ENCODE measurements at regions not wholly inside any gene's neighbourhood (a gene's known extent, or its start where the extent isn't known, plus 50 kb on each side); places are given as distances from the start of the nearest gene placed in this dataset.
"Not testable (repeated sequence)": the region's sequence is repeated elsewhere in the genome, so short reads cannot be mapped to it uniquely, and the experiment has no call there.

GRCh38 chr4:123656746-123657294, 260.2 kb downstream of the SPRY1 start:
- H2AFZ ChIP-seq (ENCODE audit: low read depth, low read length); H3K27me3 ChIP-seq (ENCODE audit: insufficient read depth, low read length); H3K9me3 ChIP-seq (ENCODE audit: low read length); H3K4me1 ChIP-seq (ENCODE audit: insufficient read depth, low read length); H3K36me3 ChIP-seq (ENCODE audit: insufficient read depth, low read length); H3K4me3 ChIP-seq (ENCODE audit: low read length): not testable (repeated sequence)

DNA sequence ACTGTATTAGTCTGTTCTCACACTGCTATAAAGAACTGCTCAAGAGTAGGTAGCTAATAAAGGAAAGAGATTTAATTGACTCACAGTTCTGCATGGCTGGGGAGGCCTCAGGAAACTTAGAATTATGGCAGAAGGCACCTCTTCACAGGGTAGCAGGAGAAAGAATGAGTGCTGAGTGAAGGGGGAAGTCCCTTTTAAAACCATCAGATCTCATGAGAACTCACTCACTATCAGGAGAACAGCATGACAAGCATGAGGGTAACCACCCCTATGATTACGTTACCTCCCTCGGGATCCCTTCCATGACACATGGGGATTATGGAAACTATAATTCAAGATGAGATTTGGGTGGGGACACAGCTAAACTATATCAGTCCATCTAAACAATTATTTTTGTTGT, 261.0 kb downstream of the SPRY1 start:
- not testable (repeated sequence) for H3K9me3 ChIP-seq (ENCODE audit: low read length); H3K4me1 ChIP-seq (ENCODE audit: insufficient read depth, low read length); H3K27me3 ChIP-seq (ENCODE audit: insufficient read depth, low read length); H2AFZ ChIP-seq (ENCODE audit: low read depth, low read length); H3K36me3 ChIP-seq (ENCODE audit: insufficient read depth, low read length); H3K4me3 ChIP-seq (ENCODE audit: low read length)

GRCh38 chr4:123659262-123659661, 262.7 kb downstream of the SPRY1 start:
- Histone ChIP-seq H3K9me3 (ENCODE audit: low read length) (peaks cover 4% of the 10 kb centered on the region), H3K4me3 (ENCODE audit: low read length) (no peak overlapping the region), H3K4me1 (ENCODE audit: insufficient read depth, low read length) (no peaks in the 10 kb centered on the region), H3K36me3 (ENCODE audit: insufficient read depth, low read length) (no peaks in the 10 kb centered on the region), H2AFZ (ENCODE audit: low read depth, low read length) (no peak overlapping the region), H3K27me3 (ENCODE audit: insufficient read depth, low read length) (no peaks in the 10 kb centered on the region)

GRCh38 chr4:123659730-123660129, 263.1 kb downstream of the SPRY1 start:
- Histone ChIP-seq H3K4me1 (ENCODE audit: insufficient read depth, low read length) (no peaks in the 10 kb centered on the region), H3K36me3 (ENCODE audit: insufficient read depth, low read length) (no peaks in the 10 kb centered on the region), H2AFZ (ENCODE audit: low read depth, low read length) (no peak overlapping the region), H3K4me3 (ENCODE audit: low read length) (no peak overlapping the region), H3K9me3 (ENCODE audit: low read length) (peaks cover 4% of the 10 kb centered on the region), H3K27me3 (ENCODE audit: insufficient read depth, low read length) (no peaks in the 10 kb centered on the region)

DNA sequence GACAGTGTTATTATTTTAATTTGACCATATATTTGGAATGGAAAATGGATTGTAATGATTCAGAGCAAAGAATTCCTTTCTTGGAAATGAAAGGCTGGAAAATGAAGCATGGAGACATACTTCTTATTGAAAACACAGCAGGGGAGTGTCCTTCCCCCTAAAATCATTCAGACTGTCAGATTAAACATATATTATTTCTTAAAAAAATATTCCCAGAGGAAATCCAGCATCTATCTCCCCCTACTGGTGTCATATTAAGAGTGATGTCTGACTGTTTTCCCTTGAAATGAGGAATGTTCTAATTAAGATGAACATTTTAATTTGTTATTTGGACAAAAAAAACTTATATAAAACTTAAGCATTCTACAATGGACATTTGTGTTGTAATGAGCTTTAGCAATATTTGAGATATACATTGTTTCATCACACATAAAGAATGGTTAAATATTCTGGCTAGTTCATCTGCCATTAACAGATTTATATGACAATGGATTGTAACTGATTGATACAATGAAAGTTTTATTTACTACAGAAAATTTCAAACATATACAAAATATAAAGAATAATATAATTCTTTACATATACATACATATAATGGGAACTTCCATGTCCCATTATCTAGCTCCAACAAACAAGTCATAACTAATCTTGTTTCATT, 264.6 kb downstream of the SPRY1 start:
- Histone ChIP-seq H3K4me1 (ENCODE audit: insufficient read depth, low read length) (no peaks in the 10 kb centered on the region), H3K9me3 (ENCODE audit: low read length) (peaks cover 5% of the 10 kb centered on the region), H3K36me3 (ENCODE audit: insufficient read depth, low read length) (no peaks in the 10 kb centered on the region), H3K4me3 (ENCODE audit: low read length) (no peak overlapping the region), H3K27me3 (ENCODE audit: insufficient read depth, low read length) (no peaks in the 10 kb centered on the region), H2AFZ (ENCODE audit: low read depth, low read length) (no peak overlapping the region)

- Histone ChIP-seq H3K36me3 (ENCODE audit: insufficient read depth, low read length) (no peaks in the 10 kb centered on the region), H3K4me3 (ENCODE audit: low read length) (no peak overlapping the region), H3K4me1 (ENCODE audit: insufficient read depth, low read length) (no peaks in the 10 kb centered on the region), H2AFZ (ENCODE audit: low read depth, low read length) (no peak overlapping the region), H3K27me3 (ENCODE audit: insufficient read depth, low read length) (no peaks in the 10 kb centered on the region), H3K9me3 (ENCODE audit: low read length) (peaks cover 7% of the 10 kb centered on the region)
Observed at GRCh38 chr4:123662827-123663226, 266.2 kb downstream of the SPRY1 start.

GRCh38 chr4:123666486-123666885, 269.9 kb downstream of the SPRY1 start:
- H3K27me3 ChIP-seq (ENCODE audit: insufficient read depth, low read length), result no peaks in the 10 kb centered on the region
- no peaks in the 10 kb centered on the region for H3K36me3 ChIP-seq (ENCODE audit: insufficient read depth, low read length)
- no peaks in the 10 kb centered on the region for H3K4me1 ChIP-seq (ENCODE audit: insufficient read depth, low read length)
- H3K4me3 ChIP-seq (ENCODE audit: low read length), result no peak overlapping the region
- no peak overlapping the region for H2AFZ ChIP-seq (ENCODE audit: low read depth, low read length)
- peaks cover 7% of the 10 kb centered on the region for H3K9me3 ChIP-seq (ENCODE audit: low read length)

- H3K36me3 ChIP-seq (ENCODE audit: insufficient read depth, low read length), result no peaks in the 10 kb centered on the region
- peaks cover 7% of the 10 kb centered on the region for H3K9me3 ChIP-seq (ENCODE audit: low read length)
- H3K27me3 ChIP-seq (ENCODE audit: insufficient read depth, low read length), result no peaks in the 10 kb centered on the region
- H2AFZ ChIP-seq (ENCODE audit: low read depth, low read length), result no peak overlapping the region
- no peak overlapping the region for H3K4me3 ChIP-seq (ENCODE audit: low read length)
- no peaks in the 10 kb centered on the region for H3K4me1 ChIP-seq (ENCODE audit: insufficient read depth, low read length)
Observed at GRCh38 chr4:123667496-123667895, 270.9 kb downstream of the SPRY1 start.

DNA sequence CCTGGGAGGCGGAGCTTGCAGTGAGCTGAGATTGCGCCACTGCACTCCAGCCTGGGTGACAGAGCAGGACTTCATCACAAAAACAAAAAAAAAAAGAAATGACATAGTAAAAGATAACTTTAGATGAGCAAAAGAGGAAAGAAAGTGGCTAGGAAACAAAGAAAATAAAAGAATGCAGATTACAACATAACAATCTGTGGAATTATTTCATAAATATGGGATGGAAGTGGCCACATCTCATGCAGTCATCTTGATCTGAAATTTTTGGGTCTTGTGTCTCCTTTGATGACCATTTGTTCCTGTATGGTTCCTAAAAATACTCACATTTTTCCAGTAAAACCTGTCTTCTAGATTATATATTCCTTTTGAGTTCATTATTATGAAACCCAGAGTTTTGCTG, 271.4 kb downstream of the SPRY1 start:
- no peaks in the 10 kb centered on the region for H3K4me1 ChIP-seq (ENCODE audit: insufficient read depth, low read length)
- no peaks in the 10 kb centered on the region for H3K27me3 ChIP-seq (ENCODE audit: insufficient read depth, low read length)
- peaks cover 7% of the 10 kb centered on the region for H3K9me3 ChIP-seq (ENCODE audit: low read length)
- no peak overlapping the region for H3K4me3 ChIP-seq (ENCODE audit: low read length)
- no peaks in the 10 kb centered on the region for H3K36me3 ChIP-seq (ENCODE audit: insufficient read depth, low read length)
- H2AFZ ChIP-seq (ENCODE audit: low read depth, low read length), result no peak overlapping the region

- no peaks in the 10 kb centered on the region for H3K36me3 ChIP-seq (ENCODE audit: insufficient read depth, low read length)
Observed at GRCh38 chr4:123671636-123672404, 275.2 kb downstream of the SPRY1 start.

GRCh38 chr4:123672987-123673386, 276.4 kb downstream of the SPRY1 start:
- Histone ChIP-seq H3K36me3 (ENCODE audit: insufficient read depth, low read length) (no peaks in the 10 kb centered on the region), H2AFZ (ENCODE audit: low read depth, low read length) (no peak overlapping the region), H3K4me1 (ENCODE audit: insufficient read depth, low read length) (no peaks in the 10 kb centered on the region), H3K9me3 (ENCODE audit: low read length) (no peaks in the 10 kb centered on the region), H3K27me3 (ENCODE audit: insufficient read depth, low read length) (no peaks in the 10 kb centered on the region), H3K4me3 (ENCODE audit: low read length) (no peak overlapping the region)

More at GRCh38 chr4:123671636-123672404, 275.2 kb downstream of the SPRY1 start:
- Histone ChIP-seq H2AFZ (ENCODE audit: low read depth, low read length) (no peak overlapping the region), H3K4me1 (ENCODE audit: insufficient read depth, low read length) (no peaks in the 10 kb centered on the region), H3K9me3 (ENCODE audit: low read length) (no peaks in the 10 kb centered on the region), H3K27me3 (ENCODE audit: insufficient read depth, low read length) (no peaks in the 10 kb centered on the region), H3K4me3 (ENCODE audit: low read length) (no peak overlapping the region)

- H3K27me3 ChIP-seq (ENCODE audit: insufficient read depth, low read length), result no peaks in the 10 kb centered on the region
- no peak overlapping the region for H3K4me3 ChIP-seq (ENCODE audit: low read length)
- H2AFZ ChIP-seq (ENCODE audit: low read depth, low read length), result no peak overlapping the region
- H3K4me1 ChIP-seq (ENCODE audit: insufficient read depth, low read length), result no peaks in the 10 kb centered on the region
- no peaks in the 10 kb centered on the region for H3K9me3 ChIP-seq (ENCODE audit: low read length)
- no peaks in the 10 kb centered on the region for H3K36me3 ChIP-seq (ENCODE audit: insufficient read depth, low read length)
Observed at GRCh38 chr4:123673971-123674370, 277.4 kb downstream of the SPRY1 start.

DNA sequence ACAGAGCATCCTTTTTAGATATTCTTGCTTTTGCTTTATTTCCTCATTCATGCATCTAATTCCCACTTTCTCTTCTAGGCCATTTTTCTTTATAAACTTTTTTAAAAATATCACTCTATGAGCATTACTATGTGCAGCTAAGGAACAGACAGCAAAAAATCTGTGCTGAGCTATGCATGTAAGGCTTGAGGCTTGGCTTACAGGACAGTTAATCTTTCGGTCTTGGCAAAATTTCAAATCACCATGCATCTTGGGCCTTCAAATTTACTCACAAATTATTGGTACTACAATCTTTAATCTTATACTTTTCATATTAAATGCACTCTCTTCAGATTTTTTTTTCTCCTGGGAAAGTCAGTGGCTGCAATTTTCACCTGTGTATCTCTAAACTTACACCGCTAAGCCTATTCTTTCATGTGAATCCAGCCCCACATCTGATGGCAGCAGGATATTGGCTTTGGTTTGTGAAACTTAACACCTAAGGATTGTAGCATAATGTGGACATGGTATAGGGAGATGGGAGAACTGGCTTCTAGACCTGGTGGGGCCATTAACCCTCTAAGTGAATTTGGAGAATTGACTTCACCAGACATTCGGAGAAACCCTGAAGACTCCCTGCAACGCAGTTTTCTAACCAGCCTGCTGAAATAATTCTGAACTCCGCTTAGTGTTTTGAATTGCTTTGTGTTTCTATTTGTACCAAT, 278.3 kb downstream of the SPRY1 start:
- H3K27me3 ChIP-seq (ENCODE audit: insufficient read depth, low read length), result no peaks in the 10 kb centered on the region
- H3K36me3 ChIP-seq (ENCODE audit: insufficient read depth, low read length), result no peaks in the 10 kb centered on the region
- H3K4me1 ChIP-seq (ENCODE audit: insufficient read depth, low read length), result no peaks in the 10 kb centered on the region
- no peak overlapping the region for H3K4me3 ChIP-seq (ENCODE audit: low read length)
- H2AFZ ChIP-seq (ENCODE audit: low read depth, low read length), result no peak overlapping the region
- H3K9me3 ChIP-seq (ENCODE audit: low read length), result no peaks in the 10 kb centered on the region

Measured in neuron (in vitro differentiated cells).